ENCODE measurements at regions not wholly inside any gene's neighbourhood (a gene's known extent, or its start where the extent isn't known, plus 50 kb on each side); places are given as distances from the start of the nearest gene placed in this dataset.

DNA sequence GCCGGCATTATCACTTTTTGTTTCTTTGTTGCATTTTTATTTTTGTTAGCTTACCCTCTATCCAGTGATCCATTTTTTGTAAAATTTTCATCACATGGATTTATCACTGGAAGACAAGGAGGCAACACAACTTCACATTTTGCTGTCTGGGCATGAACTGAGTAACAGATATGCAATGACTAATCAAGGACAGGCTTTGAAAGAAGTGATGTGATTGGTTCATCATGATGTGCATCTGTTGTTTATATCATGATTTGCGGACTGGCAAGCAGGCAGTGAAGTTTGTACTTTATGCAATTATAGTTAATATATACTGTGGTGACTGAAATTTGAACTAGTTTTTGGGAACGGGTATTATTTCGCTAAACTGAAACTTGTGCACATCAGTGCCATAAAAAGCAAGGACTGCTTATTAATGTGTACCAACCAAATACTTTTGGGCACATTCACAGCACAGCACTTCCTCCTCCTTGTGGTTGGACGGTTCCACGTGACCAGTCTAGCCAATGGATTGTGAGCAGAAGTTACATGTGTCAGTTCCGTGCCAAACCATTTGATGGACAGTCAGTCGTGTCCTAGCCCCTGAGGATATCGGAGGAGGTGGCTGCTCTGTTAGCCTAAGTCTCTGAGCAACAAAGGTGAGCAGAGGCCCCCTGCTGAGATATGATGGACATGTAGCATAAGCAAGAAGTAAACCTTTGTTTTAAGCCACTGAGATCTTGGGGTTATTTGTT is 201.4 kb upstream of the SIX2 start:
- Histone ChIP-seq H3K27me3 (no peaks in the 10 kb centered on the region), H3K4me1 (no peaks in the 10 kb centered on the region), H3K4me3 (no peak overlapping the region), H3K27ac (no peak overlapping the region), H3K36me3 (no peaks in the 10 kb centered on the region), H3K9me3 (no peaks in the 10 kb centered on the region)
- TF ChIP-seq CTCF (IDR thresholded peaks at IDR 0.05) = no peak
- no peak for TF ChIP-seq POLR2AphosphoS5 (IDR thresholded peaks at IDR 0.05)
- TF ChIP-seq EP300 (IDR thresholded peaks at IDR 0.05) = no peak
- TF ChIP-seq POLR2A (IDR thresholded peaks at IDR 0.05) = no peak
- DNase-seq (ENCODE audit: low spot score in 2 of 2) = no peak
- 93% methylated on average over 9 of the region's 9 CpGs for WGBS

GRCh38 chr2:45209875-45210274 is 200.6 kb upstream of the SIX2 start:
- TF ChIP-seq EP300 (IDR thresholded peaks at IDR 0.05) (no peak), CTCF (IDR thresholded peaks at IDR 0.05) (no peak), POLR2A (IDR thresholded peaks at IDR 0.05) (no peak), POLR2AphosphoS5 (IDR thresholded peaks at IDR 0.05) (no peak)
- H3K27me3 ChIP-seq = no peaks in the 10 kb centered on the region
- 68% methylated on average over 1 of the region's 1 CpG for WGBS
- H3K27ac ChIP-seq = no peak overlapping the region
- H3K9me3 ChIP-seq = no peaks in the 10 kb centered on the region
- H3K4me1 ChIP-seq = no peaks in the 10 kb centered on the region
- no peaks in the 10 kb centered on the region for H3K36me3 ChIP-seq
- H3K4me3 ChIP-seq = no peak overlapping the region
- no peak for DNase-seq (ENCODE audit: low spot score in 2 of 2)

GRCh38 chr2:45209302-45209701 is 200.1 kb upstream of the SIX2 start:
- Histone ChIP-seq H3K27me3 (no peaks in the 10 kb centered on the region), H3K4me1 (no peaks in the 10 kb centered on the region), H3K36me3 (no peaks in the 10 kb centered on the region), H3K4me3 (no peak overlapping the region), H3K27ac (no peak overlapping the region), H3K9me3 (no peaks in the 10 kb centered on the region)
- WGBS = 81% methylated on average over 5 of the region's 5 CpGs
- no peak for DNase-seq (ENCODE audit: low spot score in 2 of 2)
- TF ChIP-seq POLR2A (IDR thresholded peaks at IDR 0.05) = no peak
- no peak for TF ChIP-seq CTCF (IDR thresholded peaks at IDR 0.05)
- no peak for TF ChIP-seq POLR2AphosphoS5 (IDR thresholded peaks at IDR 0.05)
- TF ChIP-seq EP300 (IDR thresholded peaks at IDR 0.05) = no peak

DNA sequence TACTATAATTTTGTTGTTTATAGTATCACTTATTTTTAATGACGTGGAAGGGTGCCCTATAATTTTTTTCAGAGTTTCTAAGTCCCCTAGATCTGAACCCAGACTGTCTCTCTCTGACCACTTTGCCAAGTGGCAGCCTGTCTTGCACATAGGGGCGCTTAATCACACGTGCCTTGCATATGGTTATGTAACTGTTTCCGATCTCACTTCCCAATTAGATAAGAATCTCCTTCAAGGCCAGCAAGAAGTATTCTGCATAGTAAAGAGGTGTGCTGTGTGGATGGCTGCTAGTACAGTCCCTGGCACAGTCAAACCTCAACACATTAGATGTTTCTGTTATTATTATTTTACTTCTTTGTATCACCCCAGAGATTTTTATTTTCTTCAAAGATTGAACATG is 197.8 kb upstream of the SIX2 start:
- Histone ChIP-seq H3K36me3 (no peaks in the 10 kb centered on the region), H3K27me3 (no peaks in the 10 kb centered on the region), H3K4me3 (no peak overlapping the region), H3K9me3 (no peaks in the 10 kb centered on the region), H3K27ac (no peak overlapping the region), H3K4me1 (no peaks in the 10 kb centered on the region)
- no peak for TF ChIP-seq CTCF (IDR thresholded peaks at IDR 0.05)
- TF ChIP-seq POLR2A (IDR thresholded peaks at IDR 0.05) = no peak
- TF ChIP-seq POLR2AphosphoS5 (IDR thresholded peaks at IDR 0.05) = no peak
- no peak for TF ChIP-seq EP300 (IDR thresholded peaks at IDR 0.05)
- WGBS = 37% methylated on average over 4 of the region's 4 CpGs
- DNase-seq (ENCODE audit: low spot score in 2 of 2) = no peak

DNA sequence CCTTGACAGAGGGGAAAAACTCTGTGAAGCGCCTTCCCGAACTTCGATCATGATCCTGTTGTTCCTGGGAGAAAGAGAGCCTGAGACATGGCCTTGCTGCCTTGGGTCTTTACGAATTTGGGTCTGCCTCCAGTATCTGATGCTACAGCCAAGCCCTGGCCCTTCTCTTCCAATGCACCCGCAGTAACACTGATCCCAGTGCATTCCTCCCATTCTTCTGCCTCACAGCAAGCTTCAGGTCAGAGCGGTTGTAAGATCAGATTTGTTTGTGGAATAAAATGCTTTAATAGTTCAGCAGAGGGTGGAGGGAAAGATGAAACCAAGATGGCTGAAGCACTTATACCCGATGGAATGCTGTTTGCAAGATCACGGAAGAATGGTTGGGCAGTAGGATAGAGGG is 196.7 kb upstream of the SIX2 start:
- WGBS = 92% methylated on average over 8 of the region's 8 CpGs
- no peaks in the 10 kb centered on the region for H3K27me3 ChIP-seq
- no peak overlapping the region for H3K27ac ChIP-seq
- no peaks in the 10 kb centered on the region for H3K9me3 ChIP-seq
- no peak overlapping the region for H3K4me3 ChIP-seq
- DNase-seq (ENCODE audit: low spot score in 2 of 2) = no peak
- H3K36me3 ChIP-seq = no peaks in the 10 kb centered on the region
- no peak for TF ChIP-seq POLR2A (IDR thresholded peaks at IDR 0.05)
- no peak for TF ChIP-seq CTCF (IDR thresholded peaks at IDR 0.05)
- H3K4me1 ChIP-seq = no peaks in the 10 kb centered on the region

All from suprapubic skin (tissue), 4 donors.